GM20431 (cell line): ENCODE measurements at regions not wholly inside any gene's neighbourhood (a gene's known extent, or its start where the extent isn't known, plus 50 kb on each side); places are given as distances from the start of the nearest gene placed in this dataset.

Experiments used
- in situ Hi-C: fragments of 300-500 bp; cut with MseI, MboI; formaldehyde crosslinking; loops from one replicate; pipeline ENCODE4 v1.15.0; 2020; ENCODE audit warnings: low sequenced_read_pairs; ENCODE audit not compliant: unreplicated experiment

DNA sequence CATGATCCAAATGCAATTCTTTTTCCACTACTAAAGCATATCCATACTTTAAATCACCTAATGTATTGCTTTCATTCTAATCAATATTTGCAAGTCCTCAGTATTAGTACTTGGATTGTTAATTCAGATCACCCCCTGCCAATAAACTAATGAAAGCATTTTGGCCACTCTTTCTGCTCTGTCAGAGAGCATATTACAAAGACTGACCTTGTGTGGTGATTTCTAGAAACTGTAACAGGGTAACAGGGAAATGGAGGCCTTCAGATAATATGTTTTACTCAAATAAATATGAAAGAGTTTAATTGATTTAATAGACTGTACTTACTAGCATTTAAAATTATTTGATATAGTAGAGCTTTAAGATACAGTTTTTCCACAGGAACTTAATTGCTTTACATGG lies 453.0 kb downstream of the KCNJ3 start:
- in situ Hi-C loops, result no loop called here

GRCh38 chr2:155145758-155146229 lies 447.3 kb downstream of the KCNJ3 start:
- in situ Hi-C loops, result no loop called here

- in situ Hi-C loops, result no loop called here
These were observed 442.9 kb downstream of the KCNJ3 start for GRCh38 chr2:155141418-155141817.

GRCh38 chr2:155125585-155126230 lies 427.2 kb downstream of the KCNJ3 start:
- in situ Hi-C loops, result no loop called here

GRCh38 chr2:155115846-155116245 lies 417.4 kb downstream of the KCNJ3 start:
- in situ Hi-C loops, result no loop called here

- in situ Hi-C loops, result no loop called here
These were observed 412.6 kb downstream of the KCNJ3 start for GRCh38 chr2:155111070-155111469.

DNA sequence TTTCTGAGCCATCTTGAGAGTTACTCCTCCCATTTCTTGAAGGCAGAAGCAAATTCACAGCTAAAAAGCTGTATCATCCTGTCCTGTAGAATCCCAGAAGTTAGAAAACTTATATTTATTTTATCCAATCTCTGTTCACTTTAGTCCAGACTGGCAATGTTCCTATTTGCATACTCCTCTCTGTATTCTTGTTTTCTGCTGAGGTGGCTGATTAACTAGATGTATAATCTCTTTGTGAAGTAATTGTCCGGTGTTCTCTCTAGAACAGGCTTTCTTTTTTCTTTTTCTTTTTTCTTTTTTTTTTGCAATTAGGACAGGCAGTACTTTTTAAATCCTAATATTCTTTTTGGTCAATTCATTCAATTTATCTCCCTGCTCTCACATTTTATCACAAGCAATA lies 411.0 kb downstream of the KCNJ3 start:
- in situ Hi-C loops, result no loop called here

DNA sequence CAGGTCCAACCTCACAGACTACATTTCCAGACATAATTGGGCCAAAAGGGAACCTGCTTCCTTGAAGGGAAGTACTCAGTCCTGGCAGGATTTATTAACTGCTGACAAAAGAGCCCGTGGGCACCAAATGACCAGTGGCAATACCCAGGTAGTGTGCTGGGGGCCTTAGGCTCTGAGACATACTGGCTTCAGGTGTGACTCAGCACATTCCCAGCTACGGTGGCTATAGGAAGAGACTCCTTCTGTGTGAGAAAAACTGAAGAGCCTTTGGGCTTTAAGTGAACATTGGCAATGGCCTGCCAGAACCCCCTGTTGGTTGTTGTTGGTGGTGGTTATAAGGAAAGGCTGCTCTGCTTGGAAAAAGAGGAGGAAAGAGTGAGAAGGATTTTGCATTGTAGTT lies 401.8 kb downstream of the KCNJ3 start:
- in situ Hi-C loops, result no loop called here

DNA sequence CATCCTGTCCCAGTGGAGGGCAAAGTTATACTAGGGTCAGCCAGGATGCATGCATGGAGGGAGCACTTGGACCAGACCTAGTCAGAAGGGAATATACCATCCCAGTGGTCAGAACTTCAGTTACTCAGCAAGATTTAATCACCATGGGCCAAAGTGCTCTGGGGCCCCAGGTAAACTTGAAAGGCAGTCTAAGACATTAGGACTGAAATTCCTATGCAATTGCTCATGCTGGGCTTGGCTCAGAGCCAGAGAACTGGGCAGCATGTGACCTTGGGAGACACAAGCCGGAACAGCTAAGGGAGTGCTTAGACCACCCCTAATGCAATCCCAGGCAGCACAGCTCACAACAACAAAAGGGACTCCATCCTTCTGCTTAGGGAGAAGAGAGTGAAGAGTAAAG lies 401.3 kb downstream of the KCNJ3 start:
- in situ Hi-C loops, result no loop called here

DNA sequence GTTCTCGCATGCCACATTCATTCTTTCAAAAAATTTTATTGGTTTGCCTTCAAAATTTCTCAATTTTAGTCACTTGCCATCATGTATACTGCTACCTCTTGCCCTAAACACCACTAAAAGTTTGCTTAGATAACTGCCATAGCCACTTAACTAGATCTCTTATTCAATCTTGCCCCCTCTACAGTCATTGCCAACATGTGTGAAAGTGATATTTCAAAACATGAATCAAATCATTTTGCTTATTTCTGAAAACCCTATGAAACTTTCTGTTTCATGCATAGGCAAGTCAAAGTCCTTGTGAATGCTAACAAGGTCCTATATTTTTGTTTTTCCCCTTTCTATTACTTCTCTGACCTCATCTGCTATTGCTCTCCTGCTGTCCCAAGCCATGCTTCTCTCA lies 397.1 kb downstream of the KCNJ3 start:
- in situ Hi-C loops, result no loop called here

GRCh38 chr2:155080373-155080772 lies 381.9 kb downstream of the KCNJ3 start:
- in situ Hi-C loops, result no loop called here

GRCh38 chr2:155070489-155070888 lies 372.0 kb downstream of the KCNJ3 start:
- in situ Hi-C loops, result no loop called here

DNA sequence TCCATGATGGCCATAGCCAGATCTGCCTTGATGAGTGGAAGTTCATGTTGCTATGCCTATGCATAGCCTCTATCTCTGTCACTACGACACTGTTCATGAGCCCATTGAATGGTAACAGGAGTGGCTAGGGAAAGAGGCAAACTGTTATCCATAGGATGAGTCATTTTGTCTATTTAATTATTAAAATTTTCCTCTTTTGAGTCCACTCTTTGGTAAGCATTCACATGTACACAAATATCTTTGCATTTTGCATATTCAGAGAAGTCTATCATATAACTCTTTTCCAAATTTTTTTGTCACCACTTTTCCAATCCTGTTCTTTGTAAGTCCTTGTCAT lies 364.4 kb downstream of the KCNJ3 start:
- in situ Hi-C loops, result no loop called here

DNA sequence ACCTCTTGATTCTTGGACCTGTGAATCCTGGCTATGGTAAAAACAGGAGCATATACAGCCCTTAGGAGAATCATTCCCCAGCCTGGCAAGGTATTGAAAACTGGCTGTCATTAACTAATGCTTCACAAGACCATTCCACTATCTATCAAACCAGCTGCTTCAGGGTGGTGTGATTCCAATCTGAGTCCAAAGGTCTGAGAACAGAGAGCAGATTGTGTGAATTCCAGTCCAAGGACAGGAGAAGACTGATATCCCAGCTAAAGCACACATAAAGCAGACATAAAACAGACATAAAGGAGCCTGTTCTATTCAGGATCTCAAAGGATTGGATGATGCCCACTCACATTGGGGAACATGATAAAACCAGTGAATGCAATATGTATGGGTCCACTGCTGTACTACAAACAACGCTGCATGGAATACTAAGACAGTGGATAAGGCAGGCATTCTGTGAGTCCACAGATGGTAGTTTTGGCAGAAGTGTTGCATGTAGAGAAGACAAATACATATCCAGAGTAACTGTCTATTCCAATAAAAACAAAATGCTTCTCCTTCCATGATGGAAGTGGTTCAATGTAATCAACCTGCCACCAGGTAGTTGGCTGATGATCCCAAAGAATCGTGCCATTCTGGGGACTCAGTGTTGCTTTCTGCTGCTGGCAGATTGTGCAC lies 363.9 kb downstream of the KCNJ3 start:
- in situ Hi-C loops, result no loop called here

GRCh38 chr2:155060896-155061295 lies 362.4 kb downstream of the KCNJ3 start:
- in situ Hi-C loops, result no loop called here

DNA sequence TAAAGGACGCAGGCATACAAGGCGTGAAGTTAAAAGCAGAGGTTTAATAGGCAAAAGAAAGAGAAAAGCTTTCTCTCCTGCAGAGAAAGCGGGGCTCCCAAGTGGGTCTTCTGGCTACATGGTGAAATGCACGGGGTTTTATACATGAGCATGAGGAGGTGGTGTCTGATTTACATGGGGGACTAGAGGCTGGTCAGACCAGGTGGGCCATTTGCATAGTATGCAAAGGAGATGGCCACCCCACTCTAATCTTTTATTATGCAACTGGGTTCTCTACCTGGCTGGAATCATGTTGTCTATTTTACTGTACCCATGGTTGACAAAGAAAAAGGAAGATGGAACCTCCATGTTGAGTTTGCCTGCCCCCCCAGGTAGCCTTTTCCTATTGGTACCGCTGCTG lies 356.2 kb downstream of the KCNJ3 start:
- in situ Hi-C loops, result no loop called here

DNA sequence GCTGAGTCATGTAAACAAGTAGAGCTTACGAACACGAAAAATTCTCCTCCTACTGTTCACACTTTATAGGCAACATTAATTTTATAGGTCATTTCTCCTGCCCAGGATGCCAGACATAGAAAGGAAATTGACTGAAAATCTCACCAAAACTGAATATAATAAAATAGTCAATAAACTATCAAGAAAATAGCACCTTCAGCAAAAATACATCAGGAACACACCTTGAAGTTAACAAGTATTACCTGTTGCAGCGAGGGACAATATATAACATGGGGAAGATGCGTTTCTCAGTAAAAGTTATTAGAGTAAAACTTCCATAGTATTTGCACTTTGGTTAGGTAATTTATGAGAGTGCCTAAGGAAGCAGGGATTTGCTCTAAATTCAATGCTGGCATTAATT lies 344.6 kb downstream of the KCNJ3 start:
- in situ Hi-C loops, result no loop called here

DNA sequence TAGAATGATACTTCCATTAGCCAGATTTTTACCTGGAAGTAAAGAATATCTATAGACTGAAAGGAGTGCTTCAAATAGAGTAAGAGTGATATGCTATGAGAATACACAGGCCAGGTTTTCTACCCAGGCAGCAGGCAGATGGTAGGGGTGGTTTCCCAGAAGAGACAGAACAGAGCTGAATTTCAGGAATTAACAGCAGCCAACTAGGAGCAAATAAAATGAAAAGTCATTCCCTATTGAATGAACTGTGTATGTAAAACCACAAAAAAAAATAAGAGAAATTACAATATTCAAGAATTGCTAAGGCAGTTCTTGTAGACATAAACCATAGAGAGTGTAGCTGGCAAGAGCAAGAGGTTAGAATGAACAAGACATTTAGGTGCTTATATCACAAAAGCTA lies 336.8 kb downstream of the KCNJ3 start:
- in situ Hi-C loops, result no loop called here

DNA sequence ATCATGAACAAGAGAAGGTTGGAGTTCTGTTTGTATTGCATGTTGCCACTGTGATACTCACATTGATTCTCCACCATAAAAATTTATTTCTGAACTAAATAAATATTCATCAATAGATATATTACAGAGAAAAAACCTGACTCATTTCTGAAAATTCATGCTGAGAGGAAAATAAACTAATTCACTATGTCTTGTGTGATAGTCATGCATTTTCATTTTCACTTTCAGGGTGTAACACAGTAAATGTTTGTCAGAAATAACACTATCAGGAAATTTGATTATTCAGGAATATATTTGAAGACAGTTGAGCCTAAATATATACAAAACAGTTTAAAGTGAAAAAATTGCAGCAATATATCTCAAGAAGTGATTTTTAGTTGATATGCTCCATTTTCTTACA lies 335.2 kb downstream of the KCNJ3 start:
- in situ Hi-C loops, result no loop called here

- in situ Hi-C loops, result no loop called here
These were observed 331.8 kb downstream of the KCNJ3 start for GRCh38 chr2:155030296-155030695.

DNA sequence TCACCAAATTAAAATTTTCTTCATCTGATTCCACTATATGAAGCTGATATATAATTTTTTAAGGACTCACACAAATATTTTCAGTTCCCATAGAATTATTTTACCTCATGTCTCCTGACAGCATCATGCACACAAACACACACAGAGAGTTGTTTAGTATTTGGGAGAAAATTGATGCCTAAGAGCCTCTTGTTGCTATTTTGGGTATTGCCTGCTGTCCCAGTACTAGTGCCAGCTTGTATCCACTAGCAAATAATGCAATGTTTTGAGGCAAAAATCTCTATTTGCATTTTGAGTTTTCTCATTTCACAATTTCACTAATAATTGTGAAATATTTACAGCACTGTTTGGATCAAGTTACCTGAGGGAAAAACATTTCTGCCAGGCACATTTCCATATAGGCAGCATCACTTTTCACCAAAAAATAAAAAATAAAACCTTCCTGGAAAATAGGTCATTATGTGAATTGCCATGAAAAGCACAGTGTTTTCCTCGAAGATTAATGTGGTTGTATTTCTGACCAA lies 328.2 kb downstream of the KCNJ3 start:
- in situ Hi-C loops, result no loop called here

GRCh38 chr2:155023674-155024073 lies 325.2 kb downstream of the KCNJ3 start:
- in situ Hi-C loops, result no loop called here
